H1 (cell line): ENCODE measurements at regions not wholly inside any gene's neighbourhood (a gene's known extent, or its start where the extent isn't known, plus 50 kb on each side); places are given as distances from the start of the nearest gene placed in this dataset.

ENCODE experiments used
- CTCF ChIA-PET: fragments of 300-600 bp; sonication (Branson Sonifier 250); formaldehyde crosslinking; loops from one replicate; lab custom pipeline; 2021; ENCODE audit not compliant: partially characterized antibody; lab: Charles Lee
- POLR2A ChIA-PET: fragments of 300-600 bp; sonication (Branson Sonifier 250); formaldehyde crosslinking; loops from one replicate; lab custom pipeline; 2021; ENCODE audit warnings: inconsistent platforms; ENCODE audit not compliant: partially characterized antibody; lab: Charles Lee
- DNase-seq, 2 experiments: peaks; one replicate each; pipeline versions ENCODE4 v3.0.0 to v3.0.0-alpha.2; 2010 to 2022; ENCODE audit warnings: low spot score in 2 of 2, low read depth in 1 of 2, mixed read lengths in 1 of 2
- FAIRE-seq: peaks from 2 replicates; lab custom pipeline; 2011; peaks lifted over from hg19 to GRCh38; lab: Jason Lieb, UNC
- H2AFZ ChIP-seq: 2 replicates; pipeline ENCODE4 v1.8.1; 2012; ENCODE audit warnings: low read length, inconsistent platforms
- H2AK5ac ChIP-seq: 2 replicates; pipeline ENCODE4 v1.6.1; 2013; ENCODE audit warnings: low read depth, low read length
- H2BK120ac ChIP-seq: replicated peaks from 2 replicates; pipeline ENCODE3; 2013; ENCODE audit warnings: low read depth, low read length, inconsistent platforms
- H2BK12ac ChIP-seq: 2 replicates; pipeline ENCODE4 v1.6.1; 2013; ENCODE audit warnings: low read depth, low read length
- H2BK15ac ChIP-seq: 2 replicates; pipeline ENCODE4 v1.6.1; 2013; ENCODE audit warnings: low read length
- H2BK20ac ChIP-seq: 2 replicates; pipeline ENCODE4 v1.6.1; 2013; ENCODE audit warnings: low read length
- H2BK5ac ChIP-seq: 2 replicates; pipeline ENCODE4 v1.6.1; 2013; ENCODE audit warnings: low read depth, low read length
- H3K14ac ChIP-seq: 2 replicates; pipeline ENCODE4 v1.6.1; 2013; ENCODE audit warnings: inconsistent platforms; ENCODE audit not compliant: insufficient read length
- H3K18ac ChIP-seq: 2 replicates; pipeline ENCODE4 v1.6.1; 2013; ENCODE audit warnings: low read length; ENCODE audit errors: extremely low read depth
- H3K23ac ChIP-seq: 2 replicates; pipeline ENCODE4 v1.6.1; 2013; ENCODE audit warnings: inconsistent platforms; ENCODE audit not compliant: insufficient read length
- H3K23me2 ChIP-seq: 2 replicates; pipeline ENCODE4 v1.6.1; 2013; ENCODE audit warnings: low read depth, low read length
- H3K27ac ChIP-seq: 2 replicates; pipeline ENCODE4 v1.6.1; 2011; ENCODE audit warnings: low read depth, low read length, inconsistent platforms
- H3K27me3 ChIP-seq, 4 experiments: replicated peaks in 1 of 4; 1 replicate in 1 of 4; 2 replicates in 3 of 4; pipeline versions ENCODE4 v1.6.1 to v1.8.1; 2011 to 2013; ENCODE audit warnings: low read length in 3 of 4, mild to moderate bottlenecking in 3 of 4, inconsistent platforms in 2 of 4, mixed read lengths in 2 of 4, moderate library complexity in 1 of 4; ENCODE audit not compliant: control insufficient read depth in 3 of 4, insufficient read depth in 3 of 4; ENCODE audit errors: extremely low read depth in 1 of 4
- H3K36me3 ChIP-seq, 4 experiments: 2 replicates each; pipeline versions ENCODE4 v1.6.1 to v1.8.1; 2011 to 2013; ENCODE audit warnings: mild to moderate bottlenecking in 4 of 4, low read length in 3 of 4, moderate library complexity in 2 of 4, control low read depth in 1 of 4, inconsistent platforms in 1 of 4; ENCODE audit not compliant: insufficient read depth in 4 of 4, control insufficient read depth in 2 of 4
- H3K4ac ChIP-seq: replicated peaks from 2 replicates; pipeline ENCODE3; 2013; ENCODE audit warnings: low read length, low read depth, mixed read lengths, inconsistent platforms; ENCODE audit not compliant: insufficient read length
- H3K4me1 ChIP-seq, 4 experiments: replicated peaks in 1 of 4; 1 replicate in 1 of 4; 2 replicates in 3 of 4; pipeline versions ENCODE4 v1.6.1 to v1.8.1; 2011 to 2013; ENCODE audit warnings: low read length in 3 of 4, inconsistent platforms in 2 of 4, mixed read lengths in 1 of 4; ENCODE audit not compliant: insufficient read depth in 4 of 4, control insufficient read depth in 3 of 4
- H3K4me2 ChIP-seq, 2 experiments: 2 replicates each; pipeline versions ENCODE4 v1.6.1 to v1.8.1; 2011 to 2013; ENCODE audit warnings: low read depth in 2 of 2, low read length in 2 of 2, control low read depth in 1 of 2, inconsistent platforms in 1 of 2, mild to moderate bottlenecking in 1 of 2; ENCODE audit not compliant: insufficient read depth in 1 of 2
- H3K4me3 ChIP-seq, 4 experiments: fragments of 200-600, 300-600 bp in 1 of 4; sonication (generic), shearing (Covaris generic), sonication (Bioruptor Twin) in 1 of 4; 2 replicates each; pipeline versions ENCODE4 v1.5.1 to v1.8.1; 2011 to 2016; ENCODE audit warnings: low read length in 4 of 4, low read depth in 3 of 4, control low read depth in 2 of 4, inconsistent platforms in 2 of 4, mild to moderate bottlenecking in 2 of 4, mixed read lengths in 1 of 4, moderate library complexity in 1 of 4; ENCODE audit not compliant: insufficient read depth in 2 of 4; ENCODE audit errors: extremely low read depth in 1 of 4
- H3K56ac ChIP-seq: replicated peaks from 2 replicates; pipeline ENCODE3; 2013; ENCODE audit warnings: low read depth, mild to moderate bottlenecking, mixed read lengths, low read length, inconsistent platforms; ENCODE audit not compliant: insufficient read length
- H3K79me1 ChIP-seq: 2 replicates; pipeline ENCODE4 v1.6.1; 2013; ENCODE audit warnings: low read depth, low read length, control low read depth
- H3K79me2 ChIP-seq, 2 experiments: 2 replicates each; pipeline versions ENCODE4 v1.6.1 to v1.8.1; 2012 to 2013; ENCODE audit warnings: low read length in 2 of 2, mild to moderate bottlenecking in 2 of 2, inconsistent platforms in 1 of 2; ENCODE audit not compliant: insufficient read depth in 2 of 2, control insufficient read depth in 1 of 2
- H3K9ac ChIP-seq, 4 experiments: replicated peaks in 1 of 4; 1 replicate in 1 of 4; 2 replicates in 3 of 4; pipeline versions ENCODE4 v1.6.1 to v1.8.1; 2011 to 2013; ENCODE audit warnings: low read depth in 3 of 4, low read length in 3 of 4, control low read depth in 2 of 4, mild to moderate bottlenecking in 2 of 4, moderate library complexity in 2 of 4, inconsistent platforms in 1 of 4; ENCODE audit errors: extremely low read depth in 1 of 4
- H3K9me3 ChIP-seq, 2 experiments: 2 replicates each; pipeline versions ENCODE4 v1.6.1 to v1.8.1; 2012 to 2013; ENCODE audit warnings: mild to moderate bottlenecking in 2 of 2, moderate library complexity in 2 of 2, control low read depth in 1 of 2, inconsistent platforms in 1 of 2, low read depth in 1 of 2, low read length in 1 of 2, mixed read lengths in 1 of 2; ENCODE audit not compliant: insufficient read depth in 2 of 2
- H4K20me1 ChIP-seq, 2 experiments: replicated peaks in 1 of 2; 2 replicates each; pipeline versions ENCODE3 to v1.8.1; 2011 to 2013; ENCODE audit warnings: inconsistent platforms in 2 of 2, low read length in 2 of 2, mild to moderate bottlenecking in 1 of 2; ENCODE audit not compliant: insufficient read depth in 2 of 2, control insufficient read depth in 1 of 2
- H4K5ac ChIP-seq: 2 replicates; pipeline ENCODE4 v1.6.1; 2013; ENCODE audit warnings: low read length, low read depth, mixed read lengths, inconsistent platforms; ENCODE audit not compliant: insufficient read length
- H4K8ac ChIP-seq: 2 replicates; pipeline ENCODE4 v1.8.0; 2013; ENCODE audit warnings: mild to moderate bottlenecking, moderate library complexity, low read length, inconsistent platforms; ENCODE audit not compliant: insufficient read depth; ENCODE audit errors: extremely low read depth
- H4K91ac ChIP-seq: replicated peaks from 2 replicates; pipeline ENCODE3; 2013; ENCODE audit warnings: low read length, mixed read lengths, inconsistent platforms; ENCODE audit not compliant: insufficient read length
- BRCA1 ChIP-seq: IDR thresholded peaks from 2 replicates; pipeline ENCODE4 v1.6.1; 2012; ENCODE audit warnings: low read depth, low read length, improper control_type of control experiment
- GABPA ChIP-seq: IDR thresholded peaks from 2 replicates; pipeline ENCODE4 v1.6.1; 2011; ENCODE audit warnings: mild to moderate bottlenecking, low read length, moderate library complexity, borderline replicate concordance; ENCODE audit not compliant: insufficient read depth
- HDAC2 ChIP-seq, 2 experiments: fragments of 300-600 bp in 1 of 2; sonication (generic) in 1 of 2; IDR thresholded peaks; 2 replicates each; pipeline ENCODE4 v1.6.1; 2011 to 2012; ENCODE audit warnings: low read depth in 2 of 2, low read length in 2 of 2, mild to moderate bottlenecking in 2 of 2, moderate library complexity in 2 of 2, borderline replicate concordance in 1 of 2, inconsistent platforms in 1 of 2
- KDM1A ChIP-seq: fragments of 200-600, 300-600 bp; sonication (generic); IDR thresholded peaks from 2 replicates; pipeline ENCODE4 v1.7.1; 2016; ENCODE audit warnings: mild to moderate bottlenecking, low read length, borderline replicate concordance
- SIN3A ChIP-seq, 2 experiments: IDR thresholded peaks in 1 of 2; conservative IDR thresholded peaks in 1 of 2; 2 replicates each; pipeline ENCODE4 v1.6.1; 2011 to 2012; ENCODE audit warnings: low read length in 2 of 2, improper control_type of control experiment in 1 of 2, low read depth in 1 of 2, mild to moderate bottlenecking in 1 of 2
- SIX5 ChIP-seq: IDR thresholded peaks from 2 replicates; pipeline ENCODE4 v1.6.1; 2011; ENCODE audit warnings: mild to moderate bottlenecking, low read depth, low read length
- SP1 ChIP-seq: IDR thresholded peaks from 2 replicates; pipeline ENCODE4 v1.6.1; 2011; ENCODE audit warnings: low read depth, low read length
- SRF ChIP-seq: IDR thresholded peaks from 2 replicates; pipeline ENCODE4 v1.6.1; 2011; ENCODE audit warnings: mild to moderate bottlenecking, low read depth, low read length, moderate library complexity
- WGBS, 2 experiments: shearing (Covaris generic) in 1 of 2; methylation state at CpG; one replicate each; pipeline versions ENCODE4 v1.1.6 to v1.1.7; 2013 to 2015; ENCODE audit warnings: low lambda C conversion rate in 2 of 2, mixed read lengths in 2 of 2, inconsistent platforms in 1 of 2, low coverage in 1 of 2, missing lambda C conversion rate in 1 of 2; ENCODE audit not compliant: insufficient replicate concordance in 2 of 2, insufficient coverage in 1 of 2, insufficient read length in 1 of 2; ENCODE audit errors: extremely low coverage in 1 of 2, missing lambda C conversion rate in 1 of 2; 5-methylcytosine and 5-hydroxymethylcytosine counted together
- TF ChIP-seq, protein P1 (sequence below), 3 experiments: IDR thresholded peaks; 1 replicate in 2 of 3; 2 replicates in 1 of 3; pipeline versions ENCODE4 v1.5.1 to v1.6.1; 2011; ENCODE audit warnings: low read length in 3 of 3, mild to moderate bottlenecking in 3 of 3, inconsistent platforms in 2 of 3, low read depth in 1 of 3, moderate library complexity in 1 of 3; ENCODE audit not compliant: insufficient read depth in 1 of 3; ENCODE audit errors: control extremely low read depth in 1 of 3
- TF ChIP-seq, protein P2 (sequence below): IDR thresholded peaks from 2 replicates; pipeline ENCODE4 v1.6.1; 2011; ENCODE audit warnings: low read length, improper control_type of control experiment

DNA sequence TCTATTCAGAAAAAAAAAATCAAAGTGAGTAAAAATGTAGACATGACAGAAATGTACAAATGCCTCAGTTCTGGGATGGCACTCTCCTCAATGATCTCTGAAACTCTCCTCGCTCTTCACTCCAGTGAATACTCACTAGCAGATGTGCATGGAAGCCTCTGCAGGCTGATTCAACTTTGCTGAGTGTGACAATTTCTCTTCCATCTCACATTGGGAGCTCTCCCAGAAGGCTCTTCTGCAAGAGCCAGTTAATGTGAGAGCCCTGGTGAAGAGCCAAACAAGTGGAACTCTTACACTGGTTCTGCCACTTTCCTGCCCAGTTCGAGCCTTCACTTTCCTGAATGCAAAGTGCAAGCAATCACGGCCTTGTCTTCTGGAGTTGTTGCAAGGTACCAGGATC lies 147.1 kb upstream of the IRX6 start:
- H3K18ac ChIP-seq = no peak overlapping the region
- H3K4ac ChIP-seq = no peak overlapping the region
- H3K23me2 ChIP-seq = no peaks in the 10 kb centered on the region; the same call in 1 of the 2 replicates
- no peak overlapping the region for H3K56ac ChIP-seq
- H4K8ac ChIP-seq = no peak overlapping the region
- H2AK5ac ChIP-seq = no peak overlapping the region
- H2BK5ac ChIP-seq = no peak overlapping the region
- no peaks in the 10 kb centered on the region; a peak in 1 of 4 replicates for H3K9me3 ChIP-seq
- H3K14ac ChIP-seq = no peak overlapping the region
- H3K79me1 ChIP-seq = no peaks in the 10 kb centered on the region
- no peak overlapping the region for H3K4me2 ChIP-seq
- H3K27ac ChIP-seq = no peak overlapping the region
- POLR2A ChIA-PET = no interaction called here
- H3K4me3 ChIP-seq = no peak overlapping the region
- CTCF ChIA-PET = interaction anchor here (0.5 to 1.2 kb wide), 2 partner anchors 8 to 21 kb away, joined by 3 read pairs; no protein-coding TSS in a partner anchor
- H3K27me3 ChIP-seq = peaks cover 0 to 1% (median 0%) of the 10 kb centered on the region in 4 experiments; a peak in 2 of 7 replicates
- no peak overlapping the region for H2BK12ac ChIP-seq
- FAIRE-seq (no peak), DNase-seq (no peak)
- no peak overlapping the region for H3K9ac ChIP-seq
- no peak overlapping the region for H4K5ac ChIP-seq
- H3K4me1 ChIP-seq = no peaks in the 10 kb centered on the region
- no peaks in the 10 kb centered on the region for H3K36me3 ChIP-seq
- no peaks in the 10 kb centered on the region for H3K79me2 ChIP-seq
- no peak overlapping the region for H4K91ac ChIP-seq
- 100% methylated on average over 3 of the region's 3 CpGs; no CpG with 5 or more reads in 1 of the 2 experiments for WGBS, 2 experiments
- no peak overlapping the region for H3K23ac ChIP-seq
- no peak overlapping the region for H2BK20ac ChIP-seq
- no peak overlapping the region for H2BK120ac ChIP-seq
- no peaks in the 10 kb centered on the region for H4K20me1 ChIP-seq
- H2BK15ac ChIP-seq = no peak overlapping the region
- H2AFZ ChIP-seq = no peak overlapping the region
- TF ChIP-seq BRCA1 (no peak), SRF (no peak), GABPA (no peak), SIN3A (conservative IDR thresholded peaks at IDR 0.05 in 1 of 2, IDR thresholded peaks at IDR 0.05 in 1 of 2; ENCODE audit: low read depth in 1 of 2, low read length in 2 of 2) (no peak), HDAC2 (IDR thresholded peaks at IDR 0.05; ENCODE audit: borderline replicate concordance in 1 of 2, low read depth in 2 of 2, low read length in 2 of 2) (no peak), SP1 (no peak), KDM1A (no peak), SIX5 (no peak)
- TF ChIP-seq, protein P1, sequence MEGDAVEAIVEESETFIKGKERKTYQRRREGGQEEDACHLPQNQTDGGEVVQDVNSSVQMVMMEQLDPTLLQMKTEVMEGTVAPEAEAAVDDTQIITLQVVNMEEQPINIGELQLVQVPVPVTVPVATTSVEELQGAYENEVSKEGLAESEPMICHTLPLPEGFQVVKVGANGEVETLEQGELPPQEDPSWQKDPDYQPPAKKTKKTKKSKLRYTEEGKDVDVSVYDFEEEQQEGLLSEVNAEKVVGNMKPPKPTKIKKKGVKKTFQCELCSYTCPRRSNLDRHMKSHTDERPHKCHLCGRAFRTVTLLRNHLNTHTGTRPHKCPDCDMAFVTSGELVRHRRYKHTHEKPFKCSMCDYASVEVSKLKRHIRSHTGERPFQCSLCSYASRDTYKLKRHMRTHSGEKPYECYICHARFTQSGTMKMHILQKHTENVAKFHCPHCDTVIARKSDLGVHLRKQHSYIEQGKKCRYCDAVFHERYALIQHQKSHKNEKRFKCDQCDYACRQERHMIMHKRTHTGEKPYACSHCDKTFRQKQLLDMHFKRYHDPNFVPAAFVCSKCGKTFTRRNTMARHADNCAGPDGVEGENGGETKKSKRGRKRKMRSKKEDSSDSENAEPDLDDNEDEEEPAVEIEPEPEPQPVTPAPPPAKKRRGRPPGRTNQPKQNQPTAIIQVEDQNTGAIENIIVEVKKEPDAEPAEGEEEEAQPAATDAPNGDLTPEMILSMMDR (IDR thresholded peaks at IDR 0.05; ENCODE audit: control extremely low read depth in 1 of 3, insufficient read depth in 1 of 3, low read depth in 1 of 3, low read length in 3 of 3) = no peak
- TF ChIP-seq, protein P2, sequence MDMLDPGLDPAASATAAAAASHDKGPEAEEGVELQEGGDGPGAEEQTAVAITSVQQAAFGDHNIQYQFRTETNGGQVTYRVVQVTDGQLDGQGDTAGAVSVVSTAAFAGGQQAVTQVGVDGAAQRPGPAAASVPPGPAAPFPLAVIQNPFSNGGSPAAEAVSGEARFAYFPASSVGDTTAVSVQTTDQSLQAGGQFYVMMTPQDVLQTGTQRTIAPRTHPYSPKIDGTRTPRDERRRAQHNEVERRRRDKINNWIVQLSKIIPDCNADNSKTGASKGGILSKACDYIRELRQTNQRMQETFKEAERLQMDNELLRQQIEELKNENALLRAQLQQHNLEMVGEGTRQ = no peak
